Hepatocyte (in vitro differentiated cells): ENCODE measurements at regions not wholly inside any gene's neighbourhood (a gene's known extent, or its start where the extent isn't known, plus 50 kb on each side); places are given as distances from the start of the nearest gene placed in this dataset.

Experiments used
- DNase-seq: peaks from one replicate; pipeline ENCODE4 v3.0.0-alpha.2; 2016; ENCODE audit warnings: low spot score
- H2AFZ ChIP-seq: fragments of 200-600 bp; sonication (generic); 2 replicates; pipeline ENCODE4 v1.6.0; 2016; ENCODE audit warnings: antibody characterized with exemption, mild to moderate bottlenecking
- H3K27ac ChIP-seq: fragments of 200-600 bp; sonication (generic); 2 replicates; pipeline ENCODE4 v1.5.1; 2016; ENCODE audit warnings: mild to moderate bottlenecking
- H3K27me3 ChIP-seq: fragments of 200-600 bp; sonication (generic); 2 replicates; pipeline ENCODE4 v1.6.1; 2016
- H3K36me3 ChIP-seq: fragments of 200-600 bp; sonication (generic); replicated peaks from 2 replicates; pipeline ENCODE4 v1.5.1; 2016; ENCODE audit warnings: low read depth; ENCODE audit not compliant: insufficient read depth
- H3K4me1 ChIP-seq: fragments of 200-600 bp; sonication (generic); 2 replicates; pipeline ENCODE4 v1.5.1; 2016; ENCODE audit warnings: mild to moderate bottlenecking, moderate library complexity; ENCODE audit not compliant: insufficient read depth
- H3K4me2 ChIP-seq: fragments of 200-600 bp; sonication (generic); 2 replicates; pipeline ENCODE4 v1.6.0; 2016
- H3K4me3 ChIP-seq: fragments of 200-600 bp; sonication (generic); 2 replicates; pipeline ENCODE4 v1.5.1; 2016; ENCODE audit warnings: mild to moderate bottlenecking
- H3K79me2 ChIP-seq: fragments of 200-600 bp; sonication (generic); 2 replicates; pipeline ENCODE4 v1.6.0; 2017; ENCODE audit warnings: mild to moderate bottlenecking
- H3K9me2 ChIP-seq: fragments of 200-600 bp; sonication (generic); replicated peaks from 2 replicates; pipeline ENCODE4 v1.6.0; 2017; ENCODE audit warnings: mild to moderate bottlenecking; ENCODE audit not compliant: insufficient read depth
- H3K9me3 ChIP-seq: fragments of 200-600 bp; sonication (generic); 2 replicates; pipeline ENCODE4 v1.5.1; 2016; ENCODE audit warnings: low read depth, mild to moderate bottlenecking
- H4K20me1 ChIP-seq: fragments of 200-600 bp; sonication (generic); 2 replicates; pipeline ENCODE4 v1.6.0; 2016; ENCODE audit warnings: mild to moderate bottlenecking; ENCODE audit not compliant: insufficient read depth, poor library complexity, severe bottlenecking
- EZH2 ChIP-seq: fragments of 200-600 bp; sonication (generic); IDR thresholded peaks from 2 replicates; pipeline ENCODE4 v1.6.1; 2016; ENCODE audit warnings: antibody characterized with exemption, mild to moderate bottlenecking, borderline replicate concordance
- EZH2phosphoT487 ChIP-seq: fragments of 200-600 bp; sonication (generic); IDR thresholded peaks from one replicate; pipeline ENCODE4 v1.6.1; 2018; ENCODE audit warnings: antibody characterized with exemption, mild to moderate bottlenecking, low read depth, moderate library complexity; ENCODE audit not compliant: unreplicated experiment, severe bottlenecking
- WGBS: methylation state at CpG from one replicate; pipeline ENCODE4 v1.1.6; 2016; ENCODE audit warnings: low lambda C conversion rate; ENCODE audit errors: missing lambda C conversion rate; 5-methylcytosine and 5-hydroxymethylcytosine counted together
- TF ChIP-seq, protein P1 (sequence below): fragments of 200-600 bp; sonication (generic); IDR thresholded peaks from 2 replicates; pipeline ENCODE4 v1.5.1; 2016; ENCODE audit warnings: antibody characterized with exemption, mild to moderate bottlenecking; ENCODE audit not compliant: poor library complexity

GRCh38 chr4:146059151-146059550 is 116.4 kb upstream of the LSM6 start:
- peaks cover 4% of the 10 kb centered on the region for H3K27me3 ChIP-seq
- no peak overlapping the region for H3K4me2 ChIP-seq
- 81% methylated on average over 1 of the region's 1 CpG for WGBS
- no peaks in the 10 kb centered on the region for H3K36me3 ChIP-seq
- no peaks in the 10 kb centered on the region for H3K4me1 ChIP-seq
- no peaks in the 10 kb centered on the region for H4K20me1 ChIP-seq
- no peak overlapping the region for H3K27ac ChIP-seq
- no peak for DNase-seq
- no peaks in the 10 kb centered on the region for H3K9me2 ChIP-seq
- no peak overlapping the region for H3K4me3 ChIP-seq
- H2AFZ ChIP-seq: no peak overlapping the region
- no peaks in the 10 kb centered on the region for H3K79me2 ChIP-seq
- TF ChIP-seq EZH2phosphoT487 (no peak), EZH2 (no peak)
- TF ChIP-seq, protein P1, sequence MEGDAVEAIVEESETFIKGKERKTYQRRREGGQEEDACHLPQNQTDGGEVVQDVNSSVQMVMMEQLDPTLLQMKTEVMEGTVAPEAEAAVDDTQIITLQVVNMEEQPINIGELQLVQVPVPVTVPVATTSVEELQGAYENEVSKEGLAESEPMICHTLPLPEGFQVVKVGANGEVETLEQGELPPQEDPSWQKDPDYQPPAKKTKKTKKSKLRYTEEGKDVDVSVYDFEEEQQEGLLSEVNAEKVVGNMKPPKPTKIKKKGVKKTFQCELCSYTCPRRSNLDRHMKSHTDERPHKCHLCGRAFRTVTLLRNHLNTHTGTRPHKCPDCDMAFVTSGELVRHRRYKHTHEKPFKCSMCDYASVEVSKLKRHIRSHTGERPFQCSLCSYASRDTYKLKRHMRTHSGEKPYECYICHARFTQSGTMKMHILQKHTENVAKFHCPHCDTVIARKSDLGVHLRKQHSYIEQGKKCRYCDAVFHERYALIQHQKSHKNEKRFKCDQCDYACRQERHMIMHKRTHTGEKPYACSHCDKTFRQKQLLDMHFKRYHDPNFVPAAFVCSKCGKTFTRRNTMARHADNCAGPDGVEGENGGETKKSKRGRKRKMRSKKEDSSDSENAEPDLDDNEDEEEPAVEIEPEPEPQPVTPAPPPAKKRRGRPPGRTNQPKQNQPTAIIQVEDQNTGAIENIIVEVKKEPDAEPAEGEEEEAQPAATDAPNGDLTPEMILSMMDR: no peak
- no peaks in the 10 kb centered on the region for H3K9me3 ChIP-seq

DNA sequence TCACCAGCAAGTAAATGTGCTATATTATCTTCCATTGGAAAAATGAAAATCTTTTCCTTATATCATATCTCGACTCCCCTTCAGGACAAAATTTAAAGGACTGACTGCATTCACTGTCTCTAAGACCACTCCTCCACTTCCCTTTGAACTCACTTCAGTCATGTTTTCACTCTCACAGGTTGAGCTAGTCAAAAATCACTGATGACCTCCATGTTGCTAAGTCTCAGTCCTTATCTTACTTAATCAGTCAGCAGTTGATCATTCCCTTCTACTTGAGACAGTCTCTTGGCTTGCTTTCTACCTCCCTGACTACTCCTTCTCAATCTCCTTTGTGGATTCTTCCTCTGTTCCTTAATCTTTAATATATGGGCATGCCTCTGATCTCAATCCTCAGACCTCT is 117.0 kb upstream of the LSM6 start:
- H3K4me1 ChIP-seq: no peaks in the 10 kb centered on the region
- H3K79me2 ChIP-seq: no peaks in the 10 kb centered on the region
- DNase-seq: no peak
- no peaks in the 10 kb centered on the region for H3K9me3 ChIP-seq
- WGBS: 100% methylated on average over 1 of the region's 1 CpG
- TF ChIP-seq EZH2 (no peak), EZH2phosphoT487 (no peak)
- TF ChIP-seq, protein P1: no peak
- H4K20me1 ChIP-seq: no peaks in the 10 kb centered on the region
- no peak overlapping the region for H2AFZ ChIP-seq
- no peaks in the 10 kb centered on the region for H3K9me2 ChIP-seq
- no peaks in the 10 kb centered on the region for H3K36me3 ChIP-seq
- H3K4me3 ChIP-seq: no peak overlapping the region
- no peak overlapping the region for H3K27ac ChIP-seq
- no peak overlapping the region for H3K4me2 ChIP-seq
- H3K27me3 ChIP-seq: peaks cover 4% of the 10 kb centered on the region

DNA sequence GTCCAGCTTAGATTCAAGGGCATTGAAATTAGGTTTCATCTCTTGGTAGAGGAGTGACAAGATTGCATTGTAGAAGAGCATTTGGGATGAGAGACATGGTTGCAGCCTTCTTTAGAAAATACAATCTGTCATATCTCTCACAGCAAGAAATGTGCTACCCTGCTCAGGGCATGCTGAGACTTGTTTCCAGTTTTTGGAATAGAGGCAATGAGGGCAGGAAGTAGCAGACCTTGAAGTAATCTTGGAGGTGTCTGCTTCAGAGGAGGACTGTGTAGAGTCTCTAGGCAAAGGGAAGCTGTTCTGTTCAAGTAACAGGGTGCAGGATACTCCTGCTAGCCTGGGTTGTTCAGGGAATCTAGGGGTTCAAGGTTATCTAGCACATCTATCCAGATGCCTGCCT is 116.1 kb upstream of the ZNF827 start:
- H3K36me3 ChIP-seq: no peaks in the 10 kb centered on the region
- H4K20me1 ChIP-seq: no peaks in the 10 kb centered on the region
- no peaks in the 10 kb centered on the region for H3K4me1 ChIP-seq
- no peaks in the 10 kb centered on the region for H3K27me3 ChIP-seq
- DNase-seq: no peak
- no peaks in the 10 kb centered on the region for H3K9me2 ChIP-seq
- H2AFZ ChIP-seq: no peak overlapping the region
- H3K27ac ChIP-seq: no peak overlapping the region
- H3K4me3 ChIP-seq: no peak overlapping the region
- no peak for TF ChIP-seq EZH2phosphoT487
- TF ChIP-seq EZH2: no peak
- TF ChIP-seq, protein P1: no peak
- no peaks in the 10 kb centered on the region for H3K79me2 ChIP-seq
- H3K9me3 ChIP-seq: no peaks in the 10 kb centered on the region
- no peak overlapping the region for H3K4me2 ChIP-seq

DNA sequence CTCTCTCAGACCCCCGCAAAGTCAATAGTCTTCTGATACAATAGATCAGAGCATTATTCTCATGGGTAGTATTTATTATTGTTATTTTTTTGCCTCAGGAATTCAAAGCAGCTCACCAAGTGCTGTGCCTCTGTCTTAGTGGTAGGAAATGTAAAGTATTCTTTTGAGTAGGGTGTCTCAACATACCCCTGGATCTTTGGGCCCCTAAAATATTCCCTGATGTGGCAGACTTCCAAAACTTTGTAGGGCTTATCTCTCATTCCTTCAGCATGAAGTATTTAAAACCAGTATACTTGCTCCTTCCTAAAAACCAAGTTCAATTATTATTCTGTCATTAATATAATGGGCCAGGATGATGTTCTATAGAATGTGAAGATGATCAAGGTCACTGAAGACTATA is 115.3 kb upstream of the ZNF827 start:
- Histone ChIP-seq H3K27me3 (no peaks in the 10 kb centered on the region), H3K4me2 (no peak overlapping the region), H3K27ac (no peak overlapping the region), H3K36me3 (no peaks in the 10 kb centered on the region), H3K79me2 (no peaks in the 10 kb centered on the region), H3K4me1 (no peaks in the 10 kb centered on the region), H3K9me3 (no peaks in the 10 kb centered on the region), H4K20me1 (no peaks in the 10 kb centered on the region), H3K4me3 (no peak overlapping the region), H3K9me2 (no peaks in the 10 kb centered on the region), H2AFZ (no peak overlapping the region)
- no peak for DNase-seq
- 87% methylated on average over 1 of the region's 1 CpG for WGBS
- TF ChIP-seq, protein P1: no peak
- TF ChIP-seq EZH2 (no peak), EZH2phosphoT487 (no peak)
